ENCODE measurements at regions not wholly inside any gene's neighbourhood (a gene's known extent, or its start where the extent isn't known, plus 50 kb on each side); places are given as distances from the start of the nearest gene placed in this dataset.
A peak's percentile ranks its signal among the peaks of the same experiment; 100 is the strongest.
"Not testable (repeated sequence)": the region's sequence is repeated elsewhere in the genome, so short reads cannot be mapped to it uniquely, and the experiment has no call there.

GRCh38 chr2:167851323-167851860 lies 396.0 kb downstream of the STK39 start:
- Histone ChIP-seq H3K36me3 (ENCODE audit: control insufficient read depth in 4 of 4, insufficient read depth in 4 of 4, low read length in 3 of 4) (no peaks in the 10 kb centered on the region), H3K4me1 (ENCODE audit: control extremely low read depth in 1 of 4, control insufficient read depth in 4 of 4, insufficient read depth in 4 of 4, low read length in 3 of 4) (no peaks in the 10 kb centered on the region), H3K4me3 (ENCODE audit: control insufficient read depth in 1 of 7, extremely low read depth in 1 of 7, insufficient read depth in 4 of 7, low read depth in 2 of 7, low read length in 6 of 7) (no peak overlapping the region), H3K27ac (ENCODE audit: insufficient read depth in 1 of 2, low read depth in 1 of 2, low read length in 2 of 2, poor library complexity in 1 of 2, severe bottlenecking in 2 of 2) (no peak overlapping the region), H3K27me3 (replicated peaks in 2 of 5; ENCODE audit: control insufficient read depth in 4 of 5, insufficient read depth in 5 of 5, low read length in 4 of 5) (no peaks in the 10 kb centered on the region), H3K9me3 (ENCODE audit: control extremely low read depth in 1 of 5, control insufficient read depth in 4 of 5, insufficient read depth in 2 of 5, low read depth in 1 of 5, low read length in 4 of 5) (no peaks in the 10 kb centered on the region)
- ChIA-PET POLR2A (no interaction called here), CTCF (no interaction called here)
- DNase-seq, result no peak
- WGBS (ENCODE audit: insufficient coverage), result 89% methylated on average over 3 of the region's 4 CpGs

- Histone ChIP-seq H3K4me1 (ENCODE audit: control extremely low read depth in 1 of 4, control insufficient read depth in 4 of 4, insufficient read depth in 4 of 4, low read length in 3 of 4) (no peaks in the 10 kb centered on the region), H3K9me3 (ENCODE audit: control extremely low read depth in 1 of 5, control insufficient read depth in 4 of 5, insufficient read depth in 2 of 5, low read depth in 1 of 5, low read length in 4 of 5) (no peaks in the 10 kb centered on the region), H3K36me3 (ENCODE audit: control insufficient read depth in 4 of 4, insufficient read depth in 4 of 4, low read length in 3 of 4) (no peaks in the 10 kb centered on the region), H3K4me3 (ENCODE audit: control insufficient read depth in 1 of 7, extremely low read depth in 1 of 7, insufficient read depth in 4 of 7, low read depth in 2 of 7, low read length in 6 of 7) (no peak overlapping the region), H3K27me3 (replicated peaks in 2 of 5; ENCODE audit: control insufficient read depth in 4 of 5, insufficient read depth in 5 of 5, low read length in 4 of 5) (no peaks in the 10 kb centered on the region), H3K27ac (ENCODE audit: insufficient read depth in 1 of 2, low read depth in 1 of 2, low read length in 2 of 2, poor library complexity in 1 of 2, severe bottlenecking in 2 of 2) (no peak overlapping the region)
- ChIA-PET CTCF (no interaction called here), POLR2A (no interaction called here)
- peak in 2 of 3 donors; percentile 11 to 22 for DNase-seq
- 83% methylated on average over 8 of the region's 9 CpGs for WGBS (ENCODE audit: insufficient coverage)
Observed at GRCh38 chr2:167844714-167845530, 402.5 kb downstream of the STK39 start.

- no peaks in the 10 kb centered on the region for H3K36me3 ChIP-seq (ENCODE audit: control insufficient read depth in 4 of 4, insufficient read depth in 4 of 4, low read length in 3 of 4)
- H3K27me3 ChIP-seq (replicated peaks in 2 of 5; ENCODE audit: control insufficient read depth in 4 of 5, insufficient read depth in 5 of 5, low read length in 4 of 5), result no peaks in the 10 kb centered on the region
- no peaks in the 10 kb centered on the region for H3K4me1 ChIP-seq (ENCODE audit: control extremely low read depth in 1 of 4, control insufficient read depth in 4 of 4, insufficient read depth in 4 of 4, low read length in 3 of 4)
- ChIA-PET POLR2A (no interaction called here), CTCF (no interaction called here)
- WGBS (ENCODE audit: insufficient coverage), result 92% methylated on average over 2 of the region's 2 CpGs
- no peak for DNase-seq
- H3K4me3 ChIP-seq (ENCODE audit: control insufficient read depth in 1 of 7, extremely low read depth in 1 of 7, insufficient read depth in 4 of 7, low read depth in 2 of 7, low read length in 6 of 7), result no peak overlapping the region
- no peaks in the 10 kb centered on the region for H3K9me3 ChIP-seq (ENCODE audit: control extremely low read depth in 1 of 5, control insufficient read depth in 4 of 5, insufficient read depth in 2 of 5, low read depth in 1 of 5, low read length in 4 of 5)
- H3K27ac ChIP-seq (ENCODE audit: insufficient read depth in 1 of 2, low read depth in 1 of 2, low read length in 2 of 2, poor library complexity in 1 of 2, severe bottlenecking in 2 of 2), result no peak overlapping the region
Observed at GRCh38 chr2:167843657-167844056, 403.7 kb downstream of the STK39 start.

DNA sequence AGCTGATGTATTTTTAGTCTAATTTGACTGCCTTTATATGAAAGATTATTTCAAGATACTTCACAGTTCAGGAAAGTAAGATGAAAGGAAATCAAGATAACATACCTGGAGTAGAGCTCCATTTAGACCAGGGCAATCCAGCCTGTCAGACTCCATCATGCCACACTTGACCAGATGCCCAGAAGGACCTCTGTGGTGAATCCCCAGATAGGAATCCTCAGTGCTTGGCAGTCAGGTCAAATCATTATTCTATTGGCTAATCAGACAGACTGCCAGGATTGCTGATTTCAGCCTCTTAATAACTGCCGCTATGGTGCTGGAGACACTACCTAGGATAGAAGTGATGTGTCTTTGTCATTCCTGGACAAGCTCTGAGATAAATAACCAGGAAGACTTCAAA lies 404.2 kb downstream of the STK39 start:
- Histone ChIP-seq H3K9me3 (ENCODE audit: control extremely low read depth in 1 of 5, control insufficient read depth in 4 of 5, insufficient read depth in 2 of 5, low read depth in 1 of 5, low read length in 4 of 5) (no peaks in the 10 kb centered on the region), H3K27ac (ENCODE audit: insufficient read depth in 1 of 2, low read depth in 1 of 2, low read length in 2 of 2, poor library complexity in 1 of 2, severe bottlenecking in 2 of 2) (no peak overlapping the region), H3K36me3 (ENCODE audit: control insufficient read depth in 4 of 4, insufficient read depth in 4 of 4, low read length in 3 of 4) (no peaks in the 10 kb centered on the region), H3K27me3 (replicated peaks in 2 of 5; ENCODE audit: control insufficient read depth in 4 of 5, insufficient read depth in 5 of 5, low read length in 4 of 5) (no peaks in the 10 kb centered on the region), H3K4me3 (ENCODE audit: control insufficient read depth in 1 of 7, extremely low read depth in 1 of 7, insufficient read depth in 4 of 7, low read depth in 2 of 7, low read length in 6 of 7) (no peak overlapping the region), H3K4me1 (ENCODE audit: control extremely low read depth in 1 of 4, control insufficient read depth in 4 of 4, insufficient read depth in 4 of 4, low read length in 3 of 4) (no peaks in the 10 kb centered on the region)
- DNase-seq, result no peak
- ChIA-PET CTCF (no interaction called here), POLR2A (no interaction called here)
- WGBS (ENCODE audit: insufficient coverage), result no CpG with 5 or more reads among the region's 1 CpG

DNA sequence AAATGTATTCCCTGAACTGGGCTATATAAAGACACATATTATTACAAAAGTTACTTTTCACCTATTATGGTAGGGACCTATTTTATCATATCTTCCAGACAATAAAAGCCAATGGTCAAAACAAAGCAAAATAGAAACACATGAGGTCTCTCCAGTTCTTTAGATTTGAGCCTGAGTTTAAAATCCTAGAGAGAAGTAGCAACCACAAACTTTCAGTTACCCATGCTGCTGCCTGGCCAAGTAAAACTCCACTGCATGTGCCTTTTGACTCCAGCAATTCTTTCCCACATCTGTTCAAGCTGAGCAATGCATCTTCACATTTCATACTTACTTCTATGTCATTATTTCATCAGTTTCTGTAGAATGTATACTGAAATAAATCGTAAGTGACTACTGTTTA lies 405.3 kb downstream of the STK39 start:
- H3K4me3 ChIP-seq (ENCODE audit: control insufficient read depth in 1 of 7, extremely low read depth in 1 of 7, insufficient read depth in 4 of 7, low read depth in 2 of 7, low read length in 6 of 7), result no peak overlapping the region
- ChIA-PET CTCF (no interaction called here), POLR2A (no interaction called here)
- no peaks in the 10 kb centered on the region for H3K27me3 ChIP-seq (replicated peaks in 2 of 5; ENCODE audit: control insufficient read depth in 4 of 5, insufficient read depth in 5 of 5, low read length in 4 of 5)
- DNase-seq, result no peak
- H3K9me3 ChIP-seq (ENCODE audit: control extremely low read depth in 1 of 5, control insufficient read depth in 4 of 5, insufficient read depth in 2 of 5, low read depth in 1 of 5, low read length in 4 of 5), result no peaks in the 10 kb centered on the region
- no peak overlapping the region for H3K27ac ChIP-seq (ENCODE audit: insufficient read depth in 1 of 2, low read depth in 1 of 2, low read length in 2 of 2, poor library complexity in 1 of 2, severe bottlenecking in 2 of 2)
- no CpG with 5 or more reads among the region's 1 CpG for WGBS (ENCODE audit: insufficient coverage)
- no peaks in the 10 kb centered on the region for H3K4me1 ChIP-seq (ENCODE audit: control extremely low read depth in 1 of 4, control insufficient read depth in 4 of 4, insufficient read depth in 4 of 4, low read length in 3 of 4)
- H3K36me3 ChIP-seq (ENCODE audit: control insufficient read depth in 4 of 4, insufficient read depth in 4 of 4, low read length in 3 of 4), result no peaks in the 10 kb centered on the region

DNA sequence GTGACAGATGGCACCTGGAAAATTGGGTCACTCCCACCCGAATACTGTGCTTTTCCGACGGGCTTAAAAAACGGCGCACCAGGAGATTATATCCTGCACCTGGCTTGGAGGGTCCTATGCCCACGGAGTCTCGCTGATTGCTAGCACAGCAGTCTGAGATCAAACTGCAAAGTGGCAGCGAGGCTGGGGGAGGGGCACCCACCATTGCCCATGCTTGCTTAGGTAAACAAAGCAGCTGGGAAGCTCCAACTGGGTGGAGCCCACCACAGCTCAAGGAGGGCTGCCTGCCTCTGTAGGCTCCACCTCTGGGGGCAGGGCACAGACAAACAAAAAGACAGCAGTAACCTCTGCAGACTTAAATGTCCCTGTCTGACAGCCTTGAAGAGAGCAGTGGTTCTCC lies 412.1 kb downstream of the STK39 start:
- WGBS (ENCODE audit: insufficient coverage), result 60% methylated on average over 1 of the region's 8 CpGs
- H3K4me1 ChIP-seq (ENCODE audit: control extremely low read depth in 1 of 4, control insufficient read depth in 4 of 4, insufficient read depth in 4 of 4, low read length in 3 of 4); DNase-seq; H3K36me3 ChIP-seq (ENCODE audit: control insufficient read depth in 4 of 4, insufficient read depth in 4 of 4, low read length in 3 of 4); H3K27me3 ChIP-seq (replicated peaks in 2 of 5; ENCODE audit: control insufficient read depth in 4 of 5, insufficient read depth in 5 of 5, low read length in 4 of 5); H3K4me3 ChIP-seq (ENCODE audit: control insufficient read depth in 1 of 7, extremely low read depth in 1 of 7, insufficient read depth in 4 of 7, low read depth in 2 of 7, low read length in 6 of 7); POLR2A ChIA-PET; H3K9me3 ChIP-seq (ENCODE audit: control extremely low read depth in 1 of 5, control insufficient read depth in 4 of 5, insufficient read depth in 2 of 5, low read depth in 1 of 5, low read length in 4 of 5); H3K27ac ChIP-seq (ENCODE audit: insufficient read depth in 1 of 2, low read depth in 1 of 2, low read length in 2 of 2, poor library complexity in 1 of 2, severe bottlenecking in 2 of 2); CTCF ChIA-PET: not testable (repeated sequence)

- H3K27ac ChIP-seq (ENCODE audit: insufficient read depth in 1 of 2, low read depth in 1 of 2, low read length in 2 of 2, poor library complexity in 1 of 2, severe bottlenecking in 2 of 2), result no peak overlapping the region
- H3K4me1 ChIP-seq (ENCODE audit: control extremely low read depth in 1 of 4, control insufficient read depth in 4 of 4, insufficient read depth in 4 of 4, low read length in 3 of 4), result no peaks in the 10 kb centered on the region
- ChIA-PET POLR2A (no interaction called here), CTCF (no interaction called here)
- H3K27me3 ChIP-seq (replicated peaks in 2 of 5; ENCODE audit: control insufficient read depth in 4 of 5, insufficient read depth in 5 of 5, low read length in 4 of 5), result no peaks in the 10 kb centered on the region
- 100% methylated on average over 2 of the region's 5 CpGs for WGBS (ENCODE audit: insufficient coverage)
- no peak for DNase-seq
- no peaks in the 10 kb centered on the region for H3K9me3 ChIP-seq (ENCODE audit: control extremely low read depth in 1 of 5, control insufficient read depth in 4 of 5, insufficient read depth in 2 of 5, low read depth in 1 of 5, low read length in 4 of 5)
- H3K36me3 ChIP-seq (ENCODE audit: control insufficient read depth in 4 of 4, insufficient read depth in 4 of 4, low read length in 3 of 4), result no peaks in the 10 kb centered on the region
- no peak overlapping the region for H3K4me3 ChIP-seq (ENCODE audit: control insufficient read depth in 1 of 7, extremely low read depth in 1 of 7, insufficient read depth in 4 of 7, low read depth in 2 of 7, low read length in 6 of 7)
Observed at GRCh38 chr2:167834707-167835106, 412.7 kb downstream of the STK39 start.
